Neural cell (in vitro differentiated cells): ENCODE measurements at regions not wholly inside any gene's neighbourhood (a gene's known extent, or its start where the extent isn't known, plus 50 kb on each side); places are given as distances from the start of the nearest gene placed in this dataset.

Experiments
- CTCF ChIP-seq: fragments of 450-650 bp; IDR thresholded peaks from 2 replicates; pipeline ENCODE4 v1.5.1; 2014; ENCODE audit warnings: antibody characterized with exemption, mild to moderate bottlenecking, moderate library complexity; ENCODE audit not compliant: poor library complexity, severe bottlenecking
- EP300 ChIP-seq: fragments of 450-650 bp; conservative IDR thresholded peaks from 2 replicates; pipeline ENCODE4 v1.6.1; 2014; ENCODE audit warnings: antibody characterized with exemption, mild to moderate bottlenecking, moderate library complexity; ENCODE audit not compliant: poor library complexity, severe bottlenecking
- EZH2 ChIP-seq: fragments of 200-600, 300-800 bp; shearing (Covaris generic), sonication (generic); IDR thresholded peaks from 2 replicates; pipeline ENCODE4 v1.6.1; 2014; ENCODE audit warnings: antibody characterized with exemption, low read length, borderline replicate concordance, mild to moderate bottlenecking; ENCODE audit not compliant: insufficient read depth, poor library complexity, severe bottlenecking
- MXI1 ChIP-seq: fragments of 450-650 bp; conservative IDR thresholded peaks from 2 replicates; pipeline ENCODE4 v1.6.1; 2014; ENCODE audit warnings: antibody characterized with exemption, mild to moderate bottlenecking; ENCODE audit not compliant: poor library complexity, severe bottlenecking
- POLR2AphosphoS5 ChIP-seq: IDR thresholded peaks from 2 replicates; pipeline ENCODE4 v1.6.1; 2012
- RAD21 ChIP-seq: fragments of 450-650 bp; conservative IDR thresholded peaks from 2 replicates; pipeline ENCODE4 v1.6.1; 2014; ENCODE audit warnings: antibody characterized with exemption, mild to moderate bottlenecking, moderate library complexity
- REST ChIP-seq: IDR thresholded peaks from 2 replicates; pipeline ENCODE4 v1.6.1; 2012; ENCODE audit warnings: borderline replicate concordance
- TAF1 ChIP-seq: IDR thresholded peaks from 2 replicates; pipeline ENCODE4 v1.6.1; 2012; ENCODE audit warnings: low read depth

GRCh38 chr4:56235011-56235410, 152.3 kb downstream of the AASDH start:
- TF ChIP-seq CTCF = no peak
- TF ChIP-seq EZH2 = no peak
- no peak for TF ChIP-seq MXI1
- no peak for TF ChIP-seq POLR2AphosphoS5
- TF ChIP-seq RAD21 = no peak
- no peak for TF ChIP-seq REST
- no peak for TF ChIP-seq EP300
- TF ChIP-seq TAF1 = no peak
